GM12892 (cell line): ENCODE measurements at regions not wholly inside any gene's neighbourhood (a gene's known extent, or its start where the extent isn't known, plus 50 kb on each side); places are given as distances from the start of the nearest gene placed in this dataset.

ENCODE experiments used
- POLR2A ChIP-seq: IDR thresholded peaks from 2 replicates; pipeline ENCODE4 v1.6.1; 2011; ENCODE audit warnings: low read depth, low read length, control low read depth
- POLR2AphosphoS5 ChIP-seq: IDR thresholded peaks from 2 replicates; pipeline ENCODE4 v1.6.1; 2011; ENCODE audit warnings: low read depth, low read length, control low read depth
- TAF1 ChIP-seq: IDR thresholded peaks from 2 replicates; pipeline ENCODE4 v1.6.1; 2011; ENCODE audit warnings: low read depth, mild to moderate bottlenecking, control low read depth, low read length, borderline replicate concordance

DNA sequence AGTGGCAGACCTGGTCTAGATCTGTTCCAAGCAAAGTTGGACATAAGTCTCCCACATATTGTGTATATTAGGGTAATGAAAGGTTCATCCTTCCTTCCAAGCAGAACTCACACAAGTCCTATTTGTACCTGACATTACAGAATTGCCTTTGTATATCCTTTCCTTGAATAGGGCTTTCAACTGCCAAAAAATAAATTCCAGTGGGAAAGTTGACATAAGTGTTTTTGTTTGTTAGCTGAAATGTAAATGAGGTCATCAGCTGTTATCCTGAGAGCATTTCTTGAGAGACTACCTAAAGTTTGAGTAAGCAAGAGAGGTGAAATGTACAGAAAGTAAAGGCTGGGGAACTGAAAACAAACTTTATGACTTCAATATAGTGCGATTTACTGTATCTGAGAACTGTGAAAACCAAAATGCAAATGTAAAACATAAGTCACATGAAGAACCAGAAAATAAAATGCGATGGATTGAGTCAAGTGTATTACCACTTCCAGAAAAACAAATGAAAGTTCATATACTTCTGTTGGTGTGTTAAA is 527.3 kb upstream of the SEMA3D start:
- TF ChIP-seq TAF1 (no peak), POLR2A (no peak), POLR2AphosphoS5 (no peak)
